GM12878 (cell line): ENCODE measurements at regions not wholly inside any gene's neighbourhood (a gene's known extent, or its start where the extent isn't known, plus 50 kb on each side); places are given as distances from the start of the nearest gene placed in this dataset.

Source experiments
- ATAC-seq: fragments of 200-7000 bp; cut with Tn5 transposase; 3 replicates; pipeline ENCODE4 v1.9.1; 2020; ENCODE audit warnings: mild to moderate bottlenecking, moderate library complexity
- BruUV-seq: library from RNA; stranded (reverse); fragments of 400-500 nt; replicated peaks from 2 replicates; lab custom pipeline; 2021; lab: Mats Ljungman, UMichigan
- CTCF ChIA-PET: fragments of 300-600 bp; sonication (Branson Sonifier 250); formaldehyde crosslinking; extraction: SDS; loops from one replicate; lab custom pipeline; 2021; ENCODE audit warnings: inconsistent platforms; lab: Yijun Ruan, JAX
- POLR2A ChIA-PET: fragments of 350-600 bp; formaldehyde crosslinking; extraction: SDS; loops from one replicate; lab custom pipeline; 2021; ENCODE audit warnings: inconsistent platforms; lab: Charles Lee
- RAD21 ChIA-PET: fragments of 300-600 bp; sonication (Branson Sonifier 250); formaldehyde crosslinking; loops from one replicate; lab custom pipeline; 2023; ENCODE audit warnings: antibody characterized with exemption; ENCODE audit not compliant: unreplicated experiment; lab: Charles Lee
- SMC1A ChIA-PET: fragments of 300-600 bp; sonication (Branson Sonifier 250); formaldehyde crosslinking; loops from one replicate; lab custom pipeline; 2023; ENCODE audit not compliant: unreplicated experiment, uncharacterized antibody; lab: Charles Lee
- DNase-seq: peaks from one replicate; pipeline ENCODE4 v3.0.0-alpha.2; 2011; ENCODE audit warnings: low read depth, low spot score
- FAIRE-seq: peaks from 3 replicates; lab custom pipeline; 2011; peaks lifted over from hg19 to GRCh38; lab: Jason Lieb, UNC
- H2AFZ ChIP-seq: 2 replicates; pipeline ENCODE4 v1.6.0; 2011; ENCODE audit warnings: low read depth, low read length, control low read depth; ENCODE audit not compliant: control insufficient read depth
- H3K27ac ChIP-seq: 2 replicates; pipeline ENCODE4 v1.5.1; 2011; ENCODE audit warnings: control low read depth; ENCODE audit not compliant: control insufficient read depth, insufficient read depth
- H3K27me3 ChIP-seq, 2 experiments: replicated peaks in 1 of 2; 2 replicates each; pipeline versions ENCODE4 v1.6.0 to v1.6.1; 2011; ENCODE audit warnings: low read length in 1 of 2; ENCODE audit not compliant: control insufficient read depth in 2 of 2, insufficient read depth in 2 of 2
- H3K36me3 ChIP-seq, 2 experiments: 2 replicates each; pipeline ENCODE4 v1.5.1; 2011; ENCODE audit warnings: low read length in 1 of 2; ENCODE audit not compliant: control insufficient read depth in 2 of 2, insufficient read depth in 2 of 2
- H3K4me1 ChIP-seq: 2 replicates; pipeline ENCODE4 v1.6.1; 2011; ENCODE audit warnings: mild to moderate bottlenecking, low read length, moderate library complexity, mixed read lengths; ENCODE audit not compliant: control insufficient read depth, insufficient read depth
- H3K4me2 ChIP-seq: 2 replicates; pipeline ENCODE4 v1.6.0; 2011; ENCODE audit warnings: control low read depth; ENCODE audit not compliant: control insufficient read depth, insufficient read depth
- H3K4me3 ChIP-seq: fragments of 200-600 bp; sonication (generic); 2 replicates; pipeline ENCODE4 v1.5.1; 2016
- H3K79me2 ChIP-seq: 2 replicates; pipeline ENCODE4 v1.6.0; 2011; ENCODE audit warnings: low read length; ENCODE audit not compliant: control insufficient read depth, insufficient read depth
- H3K9ac ChIP-seq: 2 replicates; pipeline ENCODE4 v1.8.0; 2011; ENCODE audit warnings: low read length, control low read depth, mixed read lengths; ENCODE audit not compliant: control insufficient read depth, insufficient read depth
- H3K9me3 ChIP-seq: replicated peaks from 3 replicates; pipeline ENCODE4 v1.5.1; 2011; ENCODE audit warnings: mild to moderate bottlenecking, low read length; ENCODE audit not compliant: control insufficient read depth, insufficient read depth
- H4K20me1 ChIP-seq: 2 replicates; pipeline ENCODE4 v1.6.0; 2011; ENCODE audit not compliant: control insufficient read depth, insufficient read depth
- BACH1 ChIP-seq: fragments of 450-650 bp; IDR thresholded peaks from 2 replicates; pipeline ENCODE4 v1.6.1; 2017; ENCODE audit warnings: mild to moderate bottlenecking, borderline replicate concordance
- CBX5 ChIP-seq: sonication (generic); IDR thresholded peaks from 2 replicates; pipeline ENCODE4 v1.6.1; 2016; ENCODE audit warnings: low read depth, moderate library complexity, mild to moderate bottlenecking, inconsistent platforms
- EGR1 ChIP-seq, 2 experiments: IDR thresholded peaks; 1 replicate in 1 of 2; 2 replicates in 1 of 2; pipeline ENCODE4 v1.6.1; 2011 to 2012; ENCODE audit warnings: low read depth in 2 of 2, low read length in 2 of 2, borderline replicate concordance in 1 of 2, mild to moderate bottlenecking in 1 of 2, moderate library complexity in 1 of 2
- EP300 ChIP-seq, 2 experiments: fragments of 150-350 bp in 1 of 2; IDR thresholded peaks; 2 replicates each; pipeline ENCODE4 v1.6.1; 2011 to 2012; ENCODE audit warnings: low read depth in 2 of 2, low read length in 2 of 2, borderline replicate concordance in 1 of 2, improper control_type of control experiment in 1 of 2, inconsistent platforms in 1 of 2; ENCODE audit not compliant: control insufficient read depth in 1 of 2
- PBX3 ChIP-seq: IDR thresholded peaks from 2 replicates; pipeline ENCODE4 v1.6.1; 2011; ENCODE audit warnings: mild to moderate bottlenecking, low read depth, low read length, moderate library complexity; ENCODE audit not compliant: insufficient replicate concordance
- PML ChIP-seq: IDR thresholded peaks from 2 replicates; pipeline ENCODE4 v1.6.1; 2012; ENCODE audit warnings: low read length, inconsistent platforms
- SPI1 ChIP-seq: IDR thresholded peaks from 2 replicates; pipeline ENCODE4 v1.6.1; 2011; ENCODE audit warnings: low read depth, mild to moderate bottlenecking, low read length, moderate library complexity, borderline replicate concordance; ENCODE audit not compliant: insufficient read depth
- TARDBP ChIP-seq: IDR thresholded peaks from 2 replicates; pipeline ENCODE4 v1.6.1; 2016; ENCODE audit warnings: borderline replicate concordance
- ZBTB33 ChIP-seq: fragments of 450-650 bp; IDR thresholded peaks from 2 replicates; pipeline ENCODE4 v1.6.1; 2017; ENCODE audit warnings: mild to moderate bottlenecking
- WGBS: methylation state at CpG from one replicate; pipeline ENCODE4 v1.1.6; 2016; ENCODE audit warnings: low lambda C conversion rate; ENCODE audit not compliant: insufficient replicate concordance, insufficient coverage; ENCODE audit errors: missing lambda C conversion rate; 5-methylcytosine and 5-hydroxymethylcytosine counted together
- in situ Hi-C: fragments of 300-500 bp; cut with MboI; formaldehyde crosslinking; loops from 9 replicates; pipeline ENCODE4 v1.14.3; 2018; ENCODE audit warnings: mixed read lengths
- intact Hi-C: fragments of 100-400 bp; cut with micrococcal nuclease; formaldehyde crosslinking; loops from one replicate; pipeline ENCODE4 v1.14.2; 2022; ENCODE audit not compliant: unreplicated experiment

- no peak for TF ChIP-seq PBX3
- TF ChIP-seq BACH1: no peak
Measured at GRCh38 chr13:100942742-100943141, 268.1 kb upstream of the TMTC4 start (continued).

- Histone ChIP-seq H2AFZ (no peak overlapping the region), H3K4me1 (no peaks in the 10 kb centered on the region), H3K9me3 (no peaks in the 10 kb centered on the region), H3K4me3 (no peak overlapping the region), H3K79me2 (no peaks in the 10 kb centered on the region), H4K20me1 (no peaks in the 10 kb centered on the region), H3K4me2 (no peak overlapping the region), H3K36me3 (no peaks in the 10 kb centered on the region), H3K9ac (no peak overlapping the region), H3K27me3 (no peaks in the 10 kb centered on the region), H3K27ac (no peak overlapping the region)
- intact Hi-C loops (no loop called here), in situ Hi-C loops (no loop called here)
- ATAC-seq (no peak), FAIRE-seq (no peak), DNase-seq (no peak)
- CTCF ChIA-PET: no interaction called here
- SMC1A ChIA-PET: interaction anchor here (0.6 kb wide), 1 partner anchor 146 kb away, joined by 3 read pairs; no protein-coding TSS in a partner anchor
- POLR2A ChIA-PET: interaction anchor here (0.6 kb wide), 1 partner anchor 208 kb away, joined by 3 read pairs; no protein-coding TSS in a partner anchor
- RAD21 ChIA-PET: no interaction called here
- BruUV-seq: no TSS peak
- TF ChIP-seq CBX5: no peak
- no peak for TF ChIP-seq EGR1 (IDR thresholded peaks at IDR 0.05; ENCODE audit: borderline replicate concordance in 1 of 2, low read depth in 2 of 2, low read length in 2 of 2)
- no peak for TF ChIP-seq TARDBP
- TF ChIP-seq SPI1: no peak
- no peak for TF ChIP-seq EP300 (IDR thresholded peaks at IDR 0.05; ENCODE audit: borderline replicate concordance in 1 of 2, control insufficient read depth in 1 of 2, low read depth in 2 of 2, low read length in 2 of 2)
- TF ChIP-seq ZBTB33: no peak
- no peak for TF ChIP-seq PML
- 36% methylated on average over 10 of the region's 10 CpGs for WGBS
Measured at GRCh38 chr13:100941377-100942368, 267.1 kb upstream of the TMTC4 start.
